Cardiac fibroblast (primary cell): ENCODE measurements at regions not wholly inside any gene's neighbourhood (a gene's known extent, or its start where the extent isn't known, plus 50 kb on each side); places are given as distances from the start of the nearest gene placed in this dataset.

ENCODE experiments used
- DNase-seq, 2 donors: peaks; one replicate each; pipeline versions ENCODE4 v3.0.0 to v3.0.0-alpha.2; 2010; ENCODE audit warnings: low read depth in 2 of 2
- H3K4me3 ChIP-seq, 2 donors: replicated peaks in 1 of 2; 1 replicate in 1 of 2; 2 replicates in 1 of 2; pipeline ENCODE4 v1.5.1; 2011; ENCODE audit warnings: low read depth in 2 of 2, low read length in 2 of 2, mild to moderate bottlenecking in 2 of 2, moderate library complexity in 1 of 2
- CTCF ChIP-seq: IDR thresholded peaks from one replicate; pipeline ENCODE4 v1.5.1; 2011; ENCODE audit warnings: low read depth, mild to moderate bottlenecking, low read length, inconsistent platforms

DNA sequence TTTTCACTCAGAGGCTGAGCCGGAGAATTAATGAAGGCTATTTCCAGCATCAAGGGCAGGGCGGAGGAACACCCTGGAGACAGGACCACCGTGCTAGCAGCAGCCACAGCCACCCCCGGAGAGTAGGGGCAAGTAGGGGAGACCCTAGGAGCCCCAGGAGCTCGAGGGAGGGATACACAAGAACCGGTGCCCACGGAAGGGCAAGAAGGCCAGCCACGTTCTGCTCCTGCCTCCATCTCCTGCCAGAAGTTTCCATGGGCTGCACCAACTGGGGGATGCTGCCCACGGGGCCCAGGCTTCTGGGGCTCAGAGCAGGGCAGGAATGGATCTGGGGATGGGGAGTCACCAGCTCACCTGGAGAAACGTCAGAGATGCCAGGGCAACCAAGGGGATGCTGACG, 626.8 kb downstream of the TBC1D22A start:
- H3K4me3 ChIP-seq = no peak overlapping the region
- DNase-seq = no peak
- TF ChIP-seq CTCF = no peak

- no peak for DNase-seq
- no peak overlapping the region for H3K4me3 ChIP-seq
- no peak for TF ChIP-seq CTCF
Measured at GRCh38 chr22:47388778-47389177, 626.3 kb downstream of the TBC1D22A start.

- no peak overlapping the region for H3K4me3 ChIP-seq
- no peak for TF ChIP-seq CTCF
- no peak for DNase-seq
Measured at GRCh38 chr22:47388331-47388730, 625.9 kb downstream of the TBC1D22A start.

- TF ChIP-seq CTCF = no peak
- no peak for DNase-seq
- no peak overlapping the region for H3K4me3 ChIP-seq
Measured at GRCh38 chr22:47386812-47387510, 624.5 kb downstream of the TBC1D22A start.

GRCh38 chr22:47384977-47385376, 622.5 kb downstream of the TBC1D22A start:
- H3K4me3 ChIP-seq = no peak overlapping the region
- no peak for TF ChIP-seq CTCF
- DNase-seq = no peak

GRCh38 chr22:47382164-47382890, 619.9 kb downstream of the TBC1D22A start:
- no peak overlapping the region for H3K4me3 ChIP-seq
- no peak for DNase-seq
- no peak for TF ChIP-seq CTCF
